ENCODE measurements at regions not wholly inside any gene's neighbourhood (a gene's known extent, or its start where the extent isn't known, plus 50 kb on each side); places are given as distances from the start of the nearest gene placed in this dataset.

DNA sequence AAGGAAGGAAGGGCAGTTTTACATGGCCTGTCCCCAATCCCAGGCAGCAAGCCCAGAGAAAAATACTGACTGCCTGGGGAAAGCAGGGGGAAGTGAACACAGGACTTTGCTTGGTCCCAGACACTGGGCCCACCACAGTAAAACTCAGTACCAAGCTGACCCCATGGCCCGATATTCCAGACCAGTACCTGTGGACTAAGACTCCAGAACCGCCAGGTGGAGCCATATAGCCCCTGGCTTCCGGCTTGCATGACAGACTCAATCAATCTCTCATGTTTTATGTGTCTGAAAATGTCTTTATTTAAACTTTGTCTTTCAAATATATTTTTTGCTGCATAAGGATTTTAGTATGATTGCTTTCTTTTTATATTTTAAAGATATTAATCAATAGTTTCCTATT is 767.9 kb upstream of the SLITRK6 start:
- Histone ChIP-seq H3K9me1 (ENCODE audit: control insufficient read depth, extremely low read depth, insufficient read depth, low read length) (no peaks in the 10 kb centered on the region), H3K9me3 (ENCODE audit: control insufficient read depth, low read depth, low read length) (no peaks in the 10 kb centered on the region), H3K4me1 (ENCODE audit: control insufficient read depth, extremely low read depth, insufficient read depth, low read length) (no peaks in the 10 kb centered on the region), H3K27ac (ENCODE audit: control insufficient read depth, insufficient read depth, low read length) (no peak overlapping the region), H3K4me2 (ENCODE audit: control insufficient read depth, extremely low read depth, insufficient read depth, low read depth, low read length) (no peak overlapping the region), H3K79me2 (ENCODE audit: control insufficient read depth, insufficient read depth, low read length) (no peaks in the 10 kb centered on the region), H4K20me1 (ENCODE audit: control insufficient read depth, extremely low read depth, insufficient read depth, low read length) (no peaks in the 10 kb centered on the region), H2AFZ (ENCODE audit: control insufficient read depth, low read length) (no peak overlapping the region), H3K27me3 (ENCODE audit: control insufficient read depth, extremely low read depth, insufficient read depth, low read length) (no peaks in the 10 kb centered on the region), H3K9ac (ENCODE audit: control insufficient read depth, extremely low read depth, insufficient read depth, low read length) (no peak overlapping the region), H3K4me3 (ENCODE audit: control insufficient read depth in 2 of 3, extremely low read depth in 1 of 3, insufficient read depth in 2 of 3, low read depth in 1 of 3, low read length in 3 of 3) (no peak overlapping the region), H3K36me3 (ENCODE audit: control insufficient read depth in 2 of 2, extremely low read depth in 1 of 2, insufficient read depth in 2 of 2, low read length in 2 of 2) (no peaks in the 10 kb centered on the region)
- no peak for DNase-seq (ENCODE audit: low read depth, low spot score)
- dilution Hi-C loops (cut with MboI; ENCODE audit: extremely low pct_ligation_motif_present, low sequenced_read_pairs): no loop called here
- TF ChIP-seq, protein P1, sequence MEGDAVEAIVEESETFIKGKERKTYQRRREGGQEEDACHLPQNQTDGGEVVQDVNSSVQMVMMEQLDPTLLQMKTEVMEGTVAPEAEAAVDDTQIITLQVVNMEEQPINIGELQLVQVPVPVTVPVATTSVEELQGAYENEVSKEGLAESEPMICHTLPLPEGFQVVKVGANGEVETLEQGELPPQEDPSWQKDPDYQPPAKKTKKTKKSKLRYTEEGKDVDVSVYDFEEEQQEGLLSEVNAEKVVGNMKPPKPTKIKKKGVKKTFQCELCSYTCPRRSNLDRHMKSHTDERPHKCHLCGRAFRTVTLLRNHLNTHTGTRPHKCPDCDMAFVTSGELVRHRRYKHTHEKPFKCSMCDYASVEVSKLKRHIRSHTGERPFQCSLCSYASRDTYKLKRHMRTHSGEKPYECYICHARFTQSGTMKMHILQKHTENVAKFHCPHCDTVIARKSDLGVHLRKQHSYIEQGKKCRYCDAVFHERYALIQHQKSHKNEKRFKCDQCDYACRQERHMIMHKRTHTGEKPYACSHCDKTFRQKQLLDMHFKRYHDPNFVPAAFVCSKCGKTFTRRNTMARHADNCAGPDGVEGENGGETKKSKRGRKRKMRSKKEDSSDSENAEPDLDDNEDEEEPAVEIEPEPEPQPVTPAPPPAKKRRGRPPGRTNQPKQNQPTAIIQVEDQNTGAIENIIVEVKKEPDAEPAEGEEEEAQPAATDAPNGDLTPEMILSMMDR (optimal IDR thresholded peaks at IDR 0.05 in 1 of 3, IDR thresholded peaks at IDR 0.05 in 1 of 3, conservative IDR thresholded peaks at IDR 0.05 in 1 of 3; ENCODE audit: extremely low read depth in 1 of 3, insufficient read depth in 2 of 3, low read length in 3 of 3): peak in 2 of 3 experiments; percentile 10 to 18
- no peak for TF ChIP-seq EZH2 (IDR thresholded peaks at IDR 0.05; ENCODE audit: low read length)
- no peak for FAIRE-seq

DNA sequence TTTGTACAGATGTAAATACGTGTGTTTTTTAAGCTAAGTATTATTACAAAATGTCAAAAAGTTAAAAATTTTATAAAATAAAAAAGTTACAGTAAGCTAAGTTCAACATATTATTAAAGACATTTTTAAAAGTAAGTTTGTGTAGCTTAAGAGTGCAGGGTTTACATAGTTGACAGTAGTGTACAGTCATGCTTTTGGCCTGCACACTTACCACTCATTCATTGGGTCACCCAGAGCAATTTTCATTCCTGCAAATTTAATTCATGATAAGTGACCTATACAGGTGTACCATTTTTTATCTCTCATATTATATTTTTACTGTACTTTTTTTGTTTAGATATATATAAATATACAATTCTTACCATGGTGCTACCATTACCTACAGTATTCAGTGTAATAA is 769.9 kb upstream of the SLITRK6 start:
- Histone ChIP-seq H3K36me3 (ENCODE audit: control insufficient read depth in 2 of 2, extremely low read depth in 1 of 2, insufficient read depth in 2 of 2, low read length in 2 of 2) (no peaks in the 10 kb centered on the region), H3K27ac (ENCODE audit: control insufficient read depth, insufficient read depth, low read length) (no peak overlapping the region), H3K4me3 (ENCODE audit: control insufficient read depth in 2 of 3, extremely low read depth in 1 of 3, insufficient read depth in 2 of 3, low read depth in 1 of 3, low read length in 3 of 3) (no peak overlapping the region), H3K27me3 (ENCODE audit: control insufficient read depth, extremely low read depth, insufficient read depth, low read length) (no peaks in the 10 kb centered on the region), H3K9me3 (ENCODE audit: control insufficient read depth, low read depth, low read length) (no peaks in the 10 kb centered on the region), H4K20me1 (ENCODE audit: control insufficient read depth, extremely low read depth, insufficient read depth, low read length) (no peaks in the 10 kb centered on the region), H3K9me1 (ENCODE audit: control insufficient read depth, extremely low read depth, insufficient read depth, low read length) (no peaks in the 10 kb centered on the region), H3K4me2 (ENCODE audit: control insufficient read depth, extremely low read depth, insufficient read depth, low read depth, low read length) (no peak overlapping the region), H3K9ac (ENCODE audit: control insufficient read depth, extremely low read depth, insufficient read depth, low read length) (no peak overlapping the region), H2AFZ (ENCODE audit: control insufficient read depth, low read length) (no peak overlapping the region), H3K4me1 (ENCODE audit: control insufficient read depth, extremely low read depth, insufficient read depth, low read length) (no peaks in the 10 kb centered on the region), H3K79me2 (ENCODE audit: control insufficient read depth, insufficient read depth, low read length) (no peaks in the 10 kb centered on the region)
- dilution Hi-C loops (cut with MboI; ENCODE audit: extremely low pct_ligation_motif_present, low sequenced_read_pairs): no loop called here
- TF ChIP-seq, protein P1 (optimal IDR thresholded peaks at IDR 0.05 in 1 of 3, IDR thresholded peaks at IDR 0.05 in 1 of 3, conservative IDR thresholded peaks at IDR 0.05 in 1 of 3; ENCODE audit: extremely low read depth in 1 of 3, insufficient read depth in 2 of 3, low read length in 3 of 3): no peak
- no peak for TF ChIP-seq EZH2 (IDR thresholded peaks at IDR 0.05; ENCODE audit: low read length)
- no peak for DNase-seq (ENCODE audit: low read depth, low spot score)
- FAIRE-seq: no peak
